NCI-H2107 (cell line): ENCODE measurements at regions not wholly inside any gene's neighbourhood (a gene's known extent, or its start where the extent isn't known, plus 50 kb on each side); places are given as distances from the start of the nearest gene placed in this dataset.
"Not testable (repeated sequence)": the region's sequence is repeated elsewhere in the genome, so short reads cannot be mapped to it uniquely, and the experiment has no call there.

Source experiments
- DNase-seq: peaks from one replicate; lab custom pipeline; 2025; lab: John Stamatoyannopoulos, UW

DNA sequence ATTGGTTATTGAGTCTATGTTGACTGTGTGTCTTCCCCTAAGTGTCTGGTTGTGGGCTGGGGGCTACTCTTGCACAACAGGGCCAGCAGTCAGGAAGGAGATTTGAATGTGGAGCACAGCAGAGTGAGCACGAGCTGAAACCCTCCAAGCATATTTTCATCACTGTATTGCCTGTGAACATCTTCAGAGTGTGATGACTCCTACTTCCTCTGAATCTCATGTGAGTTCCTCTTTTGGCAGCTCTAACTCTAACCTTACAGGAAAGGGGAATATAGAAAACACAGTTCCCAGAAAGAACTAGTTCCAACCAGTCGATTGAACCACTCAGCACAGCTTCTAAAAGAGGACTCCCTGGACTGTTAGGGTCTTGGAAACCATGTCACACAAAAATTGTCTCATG is 211.6 kb downstream of the RAP2B start:
- no peak for DNase-seq

- DNase-seq, result not testable (repeated sequence)
Observed at GRCh38 chr3:153378366-153378765, 216.3 kb downstream of the RAP2B start.

- no peak for DNase-seq
Observed at GRCh38 chr3:153379516-153379915, 217.5 kb downstream of the RAP2B start.

- DNase-seq, result no peak
Observed at GRCh38 chr3:153385343-153385742, 223.3 kb downstream of the RAP2B start.

- no peak for DNase-seq
Observed at GRCh38 chr3:153392363-153392762, 230.3 kb downstream of the RAP2B start.

- no peak for DNase-seq
Observed at GRCh38 chr3:153394017-153394416, 232.0 kb downstream of the RAP2B start.

GRCh38 chr3:153396581-153396980 is 234.6 kb downstream of the RAP2B start:
- DNase-seq, result no peak

GRCh38 chr3:153397794-153398193 is 235.8 kb downstream of the RAP2B start:
- DNase-seq, result no peak

DNA sequence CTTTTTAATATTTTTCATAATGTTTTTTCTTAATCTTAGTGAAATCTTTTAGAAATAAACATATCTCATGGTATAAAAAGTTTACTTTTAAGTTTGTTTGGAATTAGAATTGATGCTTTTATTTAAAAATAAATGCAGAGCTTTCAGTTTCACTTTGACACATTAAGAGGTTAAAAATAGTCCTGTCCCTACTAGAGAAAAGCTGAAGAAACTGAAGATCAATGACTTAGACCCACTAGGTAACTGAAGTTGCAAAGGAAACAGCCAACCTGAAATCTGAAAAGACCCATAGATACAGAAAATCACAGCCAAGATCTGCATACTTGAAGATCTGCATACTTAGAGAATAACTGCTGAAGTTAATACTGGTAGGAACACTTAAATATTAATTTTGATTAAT is 237.6 kb downstream of the RAP2B start:
- DNase-seq, result no peak

DNA sequence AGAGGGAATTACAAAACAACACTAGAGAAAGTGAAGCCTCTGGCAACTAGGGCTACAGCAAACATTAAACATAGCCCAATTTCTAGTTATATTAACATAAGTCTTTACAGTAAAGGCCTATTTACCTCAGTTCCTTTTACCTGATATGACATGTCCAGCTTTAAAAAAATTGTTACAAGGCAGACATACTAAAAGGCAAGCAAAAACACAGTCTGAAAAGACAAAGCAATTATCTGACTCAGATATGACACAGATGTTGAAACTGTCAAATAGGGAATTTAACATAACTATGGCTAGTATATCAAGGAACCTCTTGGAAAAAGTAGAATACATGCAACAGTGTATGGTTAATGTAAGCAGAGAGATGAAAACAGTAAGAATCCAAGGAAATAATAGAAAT is 238.6 kb downstream of the RAP2B start:
- DNase-seq, result no peak

- no peak for DNase-seq
Observed at GRCh38 chr3:153404157-153404556, 242.1 kb downstream of the RAP2B start.

GRCh38 chr3:153405320-153405719 is 243.3 kb downstream of the RAP2B start:
- DNase-seq, result not testable (repeated sequence)

- no peak for DNase-seq
Observed at GRCh38 chr3:153410517-153410916, 248.5 kb downstream of the RAP2B start.

- DNase-seq, result no peak
Observed at GRCh38 chr3:153414982-153415381, 253.0 kb downstream of the RAP2B start.

GRCh38 chr3:153422314-153422713 is 260.3 kb downstream of the RAP2B start:
- DNase-seq, result no peak

- not testable (repeated sequence) for DNase-seq
Observed at GRCh38 chr3:153423820-153424219, 261.8 kb downstream of the RAP2B start.

DNA sequence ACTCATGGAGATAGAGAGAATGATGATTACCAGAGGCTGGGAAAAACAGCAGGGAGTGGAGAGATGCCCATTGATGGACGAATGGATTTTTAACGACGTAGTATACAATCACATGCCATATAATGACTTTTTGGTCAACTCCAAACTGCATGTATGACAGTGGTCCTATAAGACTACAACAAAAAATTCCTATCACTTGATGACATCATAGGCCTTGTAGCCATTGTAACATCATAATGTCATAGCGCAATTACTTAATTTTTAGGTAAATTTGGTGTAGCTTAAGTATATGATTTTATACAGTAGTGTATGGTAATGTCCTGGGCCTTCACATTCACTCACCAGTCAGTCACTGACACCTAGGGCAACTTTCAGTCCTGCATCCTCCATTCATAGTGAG is 264.3 kb downstream of the RAP2B start:
- no peak for DNase-seq

DNA sequence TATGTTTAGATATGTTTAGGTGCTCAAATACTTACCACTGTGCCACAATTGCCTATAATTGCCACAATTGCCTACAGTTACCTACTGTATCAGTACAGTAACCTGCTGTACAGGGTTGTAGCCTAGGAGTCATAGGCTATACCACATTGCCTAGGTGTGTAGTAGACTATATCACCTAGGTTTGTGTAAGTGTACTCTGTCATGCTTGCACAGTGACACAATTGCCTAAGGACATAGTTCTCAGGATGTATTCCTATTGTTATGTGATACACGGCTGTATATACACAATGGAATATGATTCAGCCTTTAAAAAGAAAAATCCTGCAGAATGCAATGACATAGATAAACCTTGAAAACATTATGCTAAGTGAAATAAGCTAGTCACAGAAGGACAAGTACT is 264.8 kb downstream of the RAP2B start:
- DNase-seq, result no peak

- no peak for DNase-seq
Observed at GRCh38 chr3:153429821-153430220, 267.8 kb downstream of the RAP2B start.

DNA sequence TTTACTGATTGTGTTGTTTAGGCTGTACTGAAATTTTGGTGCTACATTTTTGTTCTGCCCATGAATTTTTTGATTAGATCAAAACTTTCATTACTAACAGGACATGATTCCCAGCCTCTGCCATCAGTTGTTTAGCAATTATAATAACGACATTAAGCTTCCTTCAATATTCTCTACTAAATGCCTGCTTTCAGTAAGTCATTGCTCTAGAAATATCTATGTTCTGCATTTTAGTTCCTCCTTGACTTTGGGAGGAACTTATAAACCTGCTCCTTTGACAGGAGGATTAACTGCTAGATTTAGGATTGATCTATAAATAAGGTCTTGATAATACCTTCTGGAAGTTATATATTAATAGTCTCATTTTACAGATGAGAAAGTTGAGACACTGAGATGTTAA is 269.1 kb downstream of the RAP2B start:
- DNase-seq, result no peak

DNA sequence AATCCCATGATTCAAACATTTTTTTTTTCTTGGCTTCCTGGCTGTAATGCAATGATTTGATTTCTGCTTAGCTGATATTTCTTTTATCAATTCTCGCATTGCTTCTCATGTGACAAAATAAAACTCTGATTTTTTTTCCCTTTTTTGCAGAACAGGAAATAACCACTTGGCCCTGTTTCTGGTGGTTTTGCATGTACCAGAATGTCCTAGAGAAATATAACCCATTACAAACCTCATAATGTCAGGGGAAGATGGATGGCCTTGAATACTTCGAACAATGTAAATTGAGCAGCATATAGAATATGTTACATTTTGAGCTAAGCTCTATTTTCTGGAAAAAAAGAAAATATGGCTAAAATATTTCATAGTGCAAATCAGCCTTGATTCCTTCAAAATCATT is 275.6 kb downstream of the RAP2B start:
- DNase-seq, result no peak

GRCh38 chr3:153438271-153438670 is 276.2 kb downstream of the RAP2B start:
- no peak for DNase-seq

DNA sequence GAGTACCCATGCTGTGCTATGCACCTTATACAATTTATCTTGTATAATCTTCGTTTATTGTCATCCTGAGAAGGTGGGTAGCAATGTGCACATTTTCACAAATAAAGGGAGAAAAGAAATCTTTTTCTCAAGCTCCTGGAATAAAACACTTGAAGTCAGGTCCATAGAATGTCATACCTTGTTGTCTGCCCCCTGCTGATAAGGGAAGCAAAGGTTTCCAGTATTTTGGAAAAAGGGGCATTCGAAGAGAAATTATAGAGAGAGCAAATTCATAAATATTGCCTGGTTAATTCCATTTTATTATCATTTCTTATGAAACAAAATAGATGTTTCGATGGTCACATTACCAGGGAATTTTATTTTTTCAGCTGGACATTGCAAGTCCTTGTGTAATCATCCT is 277.8 kb downstream of the RAP2B start:
- DNase-seq, result no peak

GRCh38 chr3:153440311-153440710 is 278.3 kb downstream of the RAP2B start:
- no peak for DNase-seq

- DNase-seq, result no peak
Observed at GRCh38 chr3:153442386-153442785, 280.4 kb downstream of the RAP2B start.
